Right atrium auricular region (tissue), 2 donors: ENCODE measurements at regions not wholly inside any gene's neighbourhood (a gene's known extent, or its start where the extent isn't known, plus 50 kb on each side); places are given as distances from the start of the nearest gene placed in this dataset.
"Not testable (repeated sequence)": the region's sequence is repeated elsewhere in the genome, so short reads cannot be mapped to it uniquely, and the experiment has no call there.

ENCODE experiments used
- DNase-seq: peaks from one replicate; pipeline ENCODE4 v3.0.0-alpha.2; 2019; ENCODE audit warnings: low spot score
- H3K27ac ChIP-seq, 2 donors: fragments of 200-600 bp; sonication (generic); 1 replicate in 1 of 2; 2 replicates in 1 of 2; pipeline ENCODE4 v1.5.1; 2016 to 2019
- H3K27me3 ChIP-seq, 2 donors: fragments of 200-600 bp; sonication (generic); one replicate each; pipeline versions ENCODE4 v1.5.1 to v1.6.0; 2017 to 2019
- H3K36me3 ChIP-seq: fragments of 200-600 bp; sonication (generic); one replicate; pipeline ENCODE4 v1.5.1; 2016
- H3K4me1 ChIP-seq, 2 donors: fragments of 200-600 bp; sonication (generic); one replicate each; pipeline versions ENCODE4 v1.5.1 to v1.6.0; 2017 to 2019
- H3K4me3 ChIP-seq, 2 donors: fragments of 200-600 bp; sonication (generic); 1 replicate in 1 of 2; 2 replicates in 1 of 2; pipeline ENCODE4 v1.5.1; 2017 to 2019; ENCODE audit warnings: mild to moderate bottlenecking in 1 of 2, moderate library complexity in 1 of 2
- H3K9me3 ChIP-seq, 2 donors: fragments of 200-600 bp; sonication (generic); one replicate each; pipeline ENCODE4 v1.5.1; 2019
- TF ChIP-seq, protein P1 (sequence below), 2 donors: fragments of 200-600 bp; sonication (generic); IDR thresholded peaks; one replicate each; pipeline ENCODE4 v1.5.1; 2019; ENCODE audit warnings: antibody characterized with exemption in 2 of 2

DNA sequence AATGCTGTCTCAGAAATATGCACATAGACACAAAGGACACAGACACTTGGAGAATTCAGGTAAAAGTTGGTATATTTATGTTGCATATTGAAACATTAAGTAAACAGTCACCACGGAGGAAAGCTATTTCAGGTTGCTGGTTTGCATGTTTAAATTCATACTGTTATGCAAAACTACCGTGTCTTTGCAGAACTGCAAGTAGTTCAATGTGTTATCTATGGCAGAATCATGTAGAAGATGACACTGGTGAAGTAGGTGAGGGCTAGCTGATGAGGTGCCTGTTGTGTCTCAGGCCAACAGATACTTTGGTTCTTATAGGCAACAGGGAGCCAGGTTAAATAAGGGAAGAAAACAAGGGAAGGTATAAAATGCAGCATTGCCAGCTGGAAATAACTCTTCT lies 511.3 kb downstream of the DIPK2A start:
- no peak overlapping the region for H3K27ac ChIP-seq
- H3K4me1 ChIP-seq, result no peaks in the 10 kb centered on the region
- no peaks in the 10 kb centered on the region for H3K27me3 ChIP-seq
- no peak overlapping the region for H3K4me3 ChIP-seq
- no peaks in the 10 kb centered on the region for H3K9me3 ChIP-seq
- DNase-seq, result no peak
- TF ChIP-seq, protein P1, sequence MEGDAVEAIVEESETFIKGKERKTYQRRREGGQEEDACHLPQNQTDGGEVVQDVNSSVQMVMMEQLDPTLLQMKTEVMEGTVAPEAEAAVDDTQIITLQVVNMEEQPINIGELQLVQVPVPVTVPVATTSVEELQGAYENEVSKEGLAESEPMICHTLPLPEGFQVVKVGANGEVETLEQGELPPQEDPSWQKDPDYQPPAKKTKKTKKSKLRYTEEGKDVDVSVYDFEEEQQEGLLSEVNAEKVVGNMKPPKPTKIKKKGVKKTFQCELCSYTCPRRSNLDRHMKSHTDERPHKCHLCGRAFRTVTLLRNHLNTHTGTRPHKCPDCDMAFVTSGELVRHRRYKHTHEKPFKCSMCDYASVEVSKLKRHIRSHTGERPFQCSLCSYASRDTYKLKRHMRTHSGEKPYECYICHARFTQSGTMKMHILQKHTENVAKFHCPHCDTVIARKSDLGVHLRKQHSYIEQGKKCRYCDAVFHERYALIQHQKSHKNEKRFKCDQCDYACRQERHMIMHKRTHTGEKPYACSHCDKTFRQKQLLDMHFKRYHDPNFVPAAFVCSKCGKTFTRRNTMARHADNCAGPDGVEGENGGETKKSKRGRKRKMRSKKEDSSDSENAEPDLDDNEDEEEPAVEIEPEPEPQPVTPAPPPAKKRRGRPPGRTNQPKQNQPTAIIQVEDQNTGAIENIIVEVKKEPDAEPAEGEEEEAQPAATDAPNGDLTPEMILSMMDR (IDR thresholded peaks at IDR 0.05), result no peak
- no peaks in the 10 kb centered on the region for H3K36me3 ChIP-seq

DNA sequence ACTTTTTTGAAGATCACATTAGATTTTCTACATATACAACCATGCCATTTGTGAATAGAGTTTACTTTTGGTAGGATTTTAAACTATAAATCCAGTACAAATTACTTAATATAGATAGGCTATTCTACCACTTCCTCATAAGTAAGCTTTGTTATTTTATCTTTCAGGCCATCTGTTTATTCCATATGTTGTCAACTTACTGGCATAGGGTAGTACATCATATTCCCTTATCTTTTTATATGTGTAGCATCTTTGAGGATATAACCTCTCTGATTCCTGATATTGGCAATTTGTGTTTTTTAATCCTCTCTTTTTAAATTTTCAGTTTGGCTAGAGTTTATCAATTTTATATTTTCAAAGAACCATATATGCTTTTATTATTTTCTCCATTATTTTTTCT lies 515.4 kb downstream of the DIPK2A start:
- no peak for DNase-seq
- H3K27me3 ChIP-seq, result no peaks in the 10 kb centered on the region
- TF ChIP-seq, protein P1 (IDR thresholded peaks at IDR 0.05), result no peak
- no peak overlapping the region for H3K27ac ChIP-seq
- H3K4me1 ChIP-seq, result no peaks in the 10 kb centered on the region
- H3K4me3 ChIP-seq, result no peak overlapping the region
- H3K36me3 ChIP-seq, result no peaks in the 10 kb centered on the region
- H3K9me3 ChIP-seq, result no peaks in the 10 kb centered on the region

DNA sequence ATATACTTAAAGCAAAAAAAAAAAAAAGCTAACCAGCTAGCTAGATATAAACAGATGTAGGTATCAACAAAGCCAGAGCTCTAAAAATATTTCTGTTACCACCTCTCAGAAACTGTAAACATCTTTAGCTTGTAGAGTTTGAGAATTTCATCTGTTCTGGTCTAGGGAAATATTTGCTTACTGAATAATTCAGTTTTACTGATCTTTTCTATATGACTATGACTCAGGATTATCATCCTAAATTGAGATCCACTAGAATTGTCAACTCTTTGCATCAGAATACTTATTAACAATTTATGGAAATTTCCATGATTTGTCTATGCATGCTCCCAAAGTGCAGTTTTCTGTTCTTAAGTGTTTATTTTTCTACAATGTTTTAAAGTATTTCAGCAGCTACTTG lies 517.3 kb downstream of the DIPK2A start:
- Histone ChIP-seq H3K27ac (no peak overlapping the region), H3K36me3 (no peaks in the 10 kb centered on the region), H3K9me3 (no peaks in the 10 kb centered on the region), H3K4me3 (no peak overlapping the region), H3K4me1 (no peaks in the 10 kb centered on the region), H3K27me3 (no peaks in the 10 kb centered on the region)
- no peak for DNase-seq
- TF ChIP-seq, protein P1 (IDR thresholded peaks at IDR 0.05), result no peak

DNA sequence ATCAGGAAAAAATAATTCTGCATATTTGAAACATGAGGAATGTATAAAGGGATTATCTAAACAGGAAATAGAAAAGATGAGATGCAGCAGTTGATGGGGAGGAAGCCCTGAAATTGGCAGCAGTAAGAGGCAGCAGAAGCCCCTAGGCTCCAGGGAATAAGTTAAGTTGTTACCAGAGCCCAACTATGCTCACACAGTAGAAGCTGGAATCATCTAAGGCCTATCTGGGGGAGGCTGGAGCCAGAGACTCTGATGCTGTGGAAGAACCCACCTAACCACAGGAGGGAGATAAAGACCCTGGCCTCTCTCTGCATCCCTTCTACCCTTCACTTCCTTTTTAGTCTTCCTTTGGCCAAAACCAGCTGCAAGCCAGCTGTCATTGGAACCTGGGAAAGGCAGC lies 519.7 kb downstream of the DIPK2A start:
- Histone ChIP-seq H3K4me3 (no peak overlapping the region), H3K27me3 (no peaks in the 10 kb centered on the region), H3K27ac (no peak overlapping the region), H3K36me3 (no peaks in the 10 kb centered on the region), H3K9me3 (no peaks in the 10 kb centered on the region), H3K4me1 (no peaks in the 10 kb centered on the region)
- TF ChIP-seq, protein P1 (IDR thresholded peaks at IDR 0.05), result no peak
- no peak for DNase-seq

DNA sequence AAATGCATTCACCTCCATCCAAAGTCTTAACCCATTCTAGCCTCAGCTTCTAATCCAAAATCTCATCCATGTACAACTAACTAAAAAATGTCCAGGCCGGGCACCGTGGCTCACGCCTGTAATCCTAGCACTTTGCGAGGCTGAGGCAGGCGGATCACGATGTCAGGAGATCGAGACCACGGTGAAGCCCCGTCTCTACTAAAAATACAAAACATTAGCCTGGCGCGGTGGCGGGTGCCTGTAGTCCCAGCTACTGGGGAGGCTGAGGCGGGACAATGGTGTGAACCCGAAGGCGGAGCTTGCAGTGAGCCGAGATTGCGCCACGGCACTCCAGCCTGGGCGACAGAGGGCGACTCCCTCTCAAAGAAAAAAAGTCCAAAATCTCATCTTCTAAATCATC lies 523.0 kb downstream of the DIPK2A start:
- DNase-seq, H3K27ac ChIP-seq, H3K27me3 ChIP-seq, H3K9me3 ChIP-seq, H3K4me1 ChIP-seq, H3K4me3 ChIP-seq, H3K36me3 ChIP-seq: not testable (repeated sequence)

DNA sequence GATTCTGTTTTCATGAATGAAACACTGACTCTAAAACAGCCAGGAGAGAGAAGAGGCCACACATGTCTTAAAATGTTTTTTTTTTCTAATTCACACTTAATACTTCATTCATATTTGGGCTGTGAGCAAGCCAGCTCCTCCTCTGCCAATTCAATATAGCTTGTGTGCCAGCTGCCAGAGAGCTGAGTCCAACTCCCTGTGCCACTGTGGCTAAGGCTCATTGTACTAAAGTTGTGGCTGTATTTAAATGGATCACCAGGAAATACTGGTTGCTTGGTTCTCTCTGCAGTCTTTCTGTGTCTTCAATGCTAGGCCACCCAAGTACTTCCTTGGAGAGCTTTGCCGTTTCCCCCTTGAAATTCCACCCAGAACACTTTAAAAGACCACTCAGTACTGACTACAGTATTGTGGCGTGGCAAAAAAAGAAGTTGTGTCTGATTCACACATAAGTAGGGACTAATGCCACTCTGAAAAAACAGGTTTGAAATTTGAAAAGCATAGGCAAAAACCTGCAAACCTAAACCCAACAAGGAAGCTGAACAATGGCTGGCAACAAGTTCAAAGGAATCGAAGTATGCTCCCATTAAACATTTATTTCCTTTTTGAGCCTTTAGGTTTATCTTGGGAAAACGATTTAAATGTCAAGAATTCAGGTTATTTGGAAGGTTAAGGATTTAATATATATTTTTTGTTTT lies 524.7 kb downstream of the DIPK2A start:
- H3K36me3 ChIP-seq, result no peaks in the 10 kb centered on the region
- no peak overlapping the region for H3K27ac ChIP-seq
- H3K4me3 ChIP-seq, result no peak overlapping the region
- no peak for DNase-seq
- no peaks in the 10 kb centered on the region for H3K27me3 ChIP-seq
- H3K4me1 ChIP-seq, result no peaks in the 10 kb centered on the region
- no peaks in the 10 kb centered on the region for H3K9me3 ChIP-seq
- TF ChIP-seq, protein P1 (IDR thresholded peaks at IDR 0.05), result no peak
